GM18951 (cell line): ENCODE measurements at regions not wholly inside any gene's neighbourhood (a gene's known extent, or its start where the extent isn't known, plus 50 kb on each side); places are given as distances from the start of the nearest gene placed in this dataset.
"Not testable (repeated sequence)": the region's sequence is repeated elsewhere in the genome, so short reads cannot be mapped to it uniquely, and the experiment has no call there.

Source experiments
- POLR2A ChIP-seq: IDR thresholded peaks from 4 replicates; pipeline ENCODE4 v1.6.1; 2011; ENCODE audit warnings: mild to moderate bottlenecking; ENCODE audit not compliant: insufficient read length, insufficient read depth; ENCODE audit errors: extremely low read depth
- in situ Hi-C: fragments of 300-500 bp; cut with MboI; formaldehyde crosslinking; loops from one replicate; pipeline ENCODE4 v1.12.0; 2022; ENCODE audit warnings: low sequenced_read_pairs, mixed read lengths, inconsistent platforms; ENCODE audit not compliant: unreplicated experiment

DNA sequence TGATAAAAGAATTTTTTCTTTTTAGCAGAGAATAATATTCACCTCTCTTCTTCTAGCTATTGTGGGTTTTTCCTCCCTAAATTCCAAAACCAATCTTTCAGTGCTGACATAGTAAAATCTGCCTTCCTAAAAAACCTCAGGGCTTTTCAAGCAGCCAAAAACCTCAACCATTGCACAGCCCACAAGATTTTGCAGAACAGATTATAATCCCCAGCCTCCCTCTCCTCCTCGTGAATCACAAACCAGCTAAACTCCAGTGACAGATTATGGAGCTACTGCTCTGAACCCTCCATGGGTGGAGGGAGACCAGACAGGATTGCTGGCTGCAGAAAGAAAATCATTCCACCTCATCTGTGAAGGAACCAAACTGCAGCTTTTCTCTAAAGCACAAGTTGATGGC lies 341.6 kb downstream of the SOX9 start:
- no peak for TF ChIP-seq POLR2A
- in situ Hi-C loops, result no loop called here

DNA sequence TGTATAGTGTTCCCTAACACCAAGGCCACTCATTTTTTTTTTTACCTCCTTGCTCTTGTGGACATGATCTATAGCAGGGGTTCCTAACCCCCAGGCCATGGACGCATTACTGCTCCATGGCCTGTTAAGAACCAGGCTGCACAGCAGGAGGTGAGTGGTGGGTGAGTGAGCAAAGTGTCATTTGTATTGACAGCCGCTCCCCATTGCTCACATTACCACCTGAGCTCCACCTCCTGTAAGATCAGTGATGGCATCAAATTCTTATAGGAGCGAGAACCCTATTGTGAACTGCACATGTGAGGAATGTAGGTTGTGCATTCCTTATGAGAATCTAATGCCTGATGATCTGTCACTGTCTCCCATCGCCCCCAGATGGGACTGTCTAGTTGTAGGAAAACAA lies 342.0 kb downstream of the SOX9 start:
- in situ Hi-C loops, result no loop called here
- TF ChIP-seq POLR2A, result no peak

DNA sequence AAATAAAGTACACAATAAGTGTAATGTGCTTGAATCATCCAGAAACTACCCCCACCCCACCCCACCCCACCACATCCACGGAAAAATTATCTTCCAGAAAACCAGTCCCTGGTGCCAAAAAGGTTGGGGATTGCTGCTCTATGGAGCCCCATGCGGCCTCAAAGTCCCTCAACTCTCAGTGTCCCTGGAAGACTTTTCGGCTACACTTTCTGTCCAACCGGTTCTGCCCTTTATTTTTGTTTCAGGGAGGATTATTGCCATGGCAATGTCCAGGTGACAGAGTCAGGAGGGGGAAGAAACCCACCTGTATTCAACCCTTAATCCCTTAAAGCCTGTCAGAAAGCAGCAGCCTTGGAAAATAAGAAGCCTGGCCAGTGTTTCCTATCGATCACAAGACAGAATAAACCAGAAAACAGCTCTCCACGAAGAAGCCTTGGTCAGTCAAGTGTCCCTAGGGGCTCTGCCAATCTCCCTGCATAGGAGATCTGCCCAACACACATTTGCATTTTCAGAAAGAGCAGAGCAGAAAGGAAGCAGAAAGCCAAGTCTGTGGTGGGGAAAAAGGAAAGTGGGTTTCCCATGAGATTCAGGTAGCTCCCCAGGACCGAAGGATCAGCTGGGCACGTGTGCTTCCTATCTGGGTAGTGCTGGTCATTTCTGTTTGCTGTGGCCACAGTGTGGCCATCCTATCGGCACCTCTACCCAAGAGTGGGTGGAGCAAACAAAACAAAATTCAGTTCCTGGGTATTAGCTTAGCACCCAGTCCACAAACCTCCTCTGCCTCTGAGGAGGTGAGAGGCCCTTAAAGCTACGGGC lies 342.7 kb downstream of the SOX9 start:
- in situ Hi-C loops, result no loop called here
- no peak for TF ChIP-seq POLR2A

- in situ Hi-C loops, result not testable (repeated sequence)
These were observed 343.4 kb downstream of the SOX9 start for GRCh38 chr17:72464221-72464620.

GRCh38 chr17:72465191-72466024 lies 344.6 kb downstream of the SOX9 start:
- peak; percentile 29 for TF ChIP-seq POLR2A
- in situ Hi-C loops, result no loop called here

- in situ Hi-C loops, result no loop called here
- no peak for TF ChIP-seq POLR2A
These were observed 345.4 kb downstream of the SOX9 start for GRCh38 chr17:72466199-72466598.

DNA sequence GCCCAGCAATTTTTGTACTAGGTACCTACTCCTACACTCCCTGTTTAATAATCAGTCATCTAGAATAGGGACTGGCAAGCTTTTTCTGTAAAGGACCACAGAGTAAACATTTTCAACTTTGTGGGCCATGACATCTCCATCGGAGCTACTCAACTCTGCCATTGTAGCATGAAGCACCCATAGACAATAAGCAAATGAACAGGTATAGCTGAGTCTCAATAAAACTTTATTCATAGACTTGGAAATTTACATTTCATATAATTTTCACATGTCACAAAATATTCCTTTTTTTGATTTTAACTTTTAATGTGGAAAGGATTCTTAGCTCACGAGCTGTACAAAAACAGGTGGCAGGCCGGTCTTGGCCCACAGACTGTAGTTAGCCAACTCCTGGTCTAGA lies 345.8 kb downstream of the SOX9 start:
- in situ Hi-C loops, result no loop called here
- no peak for TF ChIP-seq POLR2A

GRCh38 chr17:72467841-72468653 lies 347.2 kb downstream of the SOX9 start:
- no peak for TF ChIP-seq POLR2A
- in situ Hi-C loops, result no loop called here

DNA sequence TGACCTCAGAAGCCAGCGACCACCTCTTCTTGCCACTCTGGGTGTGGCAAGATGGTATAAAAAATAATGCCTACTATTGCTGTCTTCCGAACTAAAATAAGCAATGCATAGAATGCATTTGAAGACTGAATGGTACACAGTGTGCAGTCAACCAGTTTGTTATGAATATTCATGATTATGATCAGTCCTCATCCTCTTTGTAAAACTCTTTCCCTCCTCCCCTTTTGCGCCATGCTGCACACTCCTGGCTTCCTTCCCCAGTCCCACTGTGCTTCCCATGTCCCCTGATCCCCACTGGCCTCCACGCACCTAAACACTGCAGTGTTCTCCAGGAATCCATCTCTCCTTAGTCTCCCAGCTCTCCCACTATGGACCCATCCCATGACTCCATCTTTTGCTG lies 348.0 kb downstream of the SOX9 start:
- in situ Hi-C loops, result no loop called here
- no peak for TF ChIP-seq POLR2A

- in situ Hi-C loops, result no loop called here
- TF ChIP-seq POLR2A, result no peak
These were observed 349.4 kb downstream of the SOX9 start for GRCh38 chr17:72470121-72470705.

DNA sequence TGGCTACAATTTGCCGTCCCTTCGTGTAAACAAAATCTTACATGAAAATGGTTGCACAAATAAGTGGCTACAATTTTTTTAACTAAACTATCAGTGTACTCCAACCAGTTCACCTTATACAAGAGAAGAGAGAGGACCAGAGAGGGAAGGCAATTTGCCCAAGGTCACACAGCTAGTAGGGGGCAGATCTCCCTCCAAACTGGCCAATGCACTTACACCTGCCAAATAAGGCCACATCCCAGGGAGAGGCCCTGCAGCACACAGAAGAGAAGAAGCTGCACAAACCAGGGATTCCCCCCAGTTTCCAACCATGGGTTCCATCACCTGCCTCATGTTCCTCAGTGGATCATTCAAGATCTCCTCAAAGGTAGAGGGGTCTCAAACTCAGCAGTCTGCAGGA lies 349.9 kb downstream of the SOX9 start:
- in situ Hi-C loops, result no loop called here
- TF ChIP-seq POLR2A, result no peak

DNA sequence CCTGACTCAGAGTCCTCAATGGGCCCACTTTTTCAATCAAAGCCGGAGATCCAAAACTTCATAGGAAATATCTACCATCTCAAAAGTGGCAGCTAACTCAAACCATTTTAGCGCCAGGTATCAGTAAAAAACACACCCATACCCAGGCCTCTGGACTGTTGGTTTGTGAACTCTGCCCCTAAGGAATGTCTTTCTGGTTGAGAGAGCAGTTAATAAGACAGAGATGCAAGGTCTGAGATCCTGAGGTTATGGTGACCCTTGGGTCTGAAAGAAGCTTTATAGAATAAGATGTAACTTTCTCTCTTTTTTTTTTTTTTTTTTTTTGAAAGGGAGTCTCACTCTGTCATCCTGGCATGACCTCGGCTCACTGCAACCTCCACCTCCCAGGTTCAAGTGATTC lies 350.5 kb downstream of the SOX9 start:
- in situ Hi-C loops, result no loop called here
- TF ChIP-seq POLR2A, result no peak

GRCh38 chr17:72472106-72472505 lies 351.3 kb downstream of the SOX9 start:
- in situ Hi-C loops, result no loop called here
- TF ChIP-seq POLR2A, result no peak

DNA sequence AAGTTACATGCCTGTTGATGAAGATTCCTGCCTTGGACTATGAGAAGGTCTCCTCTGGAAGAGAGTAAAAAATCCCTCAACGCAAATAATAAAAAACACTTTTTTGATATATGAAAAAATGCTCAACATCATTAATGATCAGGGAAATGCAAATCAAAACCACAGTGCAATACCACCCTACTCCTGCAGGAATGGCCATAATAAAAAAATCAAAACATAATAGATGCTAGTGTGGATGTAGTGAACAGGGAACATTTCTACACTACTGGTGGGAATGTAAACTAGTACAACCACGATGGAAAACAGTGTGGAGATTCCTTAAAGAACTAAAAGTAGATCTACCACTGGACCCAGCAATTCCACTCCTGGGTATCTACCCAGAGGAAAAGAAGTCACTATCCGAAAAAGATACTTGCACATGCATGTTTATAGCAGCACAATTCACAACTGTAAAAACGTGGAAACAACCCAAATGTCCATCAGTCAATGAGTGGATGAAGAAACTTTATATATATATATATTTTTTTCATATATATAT lies 352.1 kb downstream of the SOX9 start:
- in situ Hi-C loops, result not testable (repeated sequence)
